Stimulated activated CD4-positive, alpha-beta T cell treated with anti-CD3 and anti-CD28 coated beads, Interleukin-4, amount 100 ng/mL, for 24 hours (primary cell): ENCODE measurements at regions not wholly inside any gene's neighbourhood (a gene's known extent, or its start where the extent isn't known, plus 50 kb on each side); places are given as distances from the start of the nearest gene placed in this dataset.

Source experiments
- DNase-seq: peaks from one replicate; pipeline ENCODE4 v3.0.0-alpha.2; 2020

GRCh38 chr17:34874478-34874877, 86.8 kb downstream of the CCT6B start:
- DNase-seq: no peak

GRCh38 chr17:34872640-34873039, 88.6 kb downstream of the CCT6B start:
- DNase-seq: no peak

- DNase-seq: no peak
Measured at GRCh38 chr17:34869641-34870040, 91.6 kb downstream of the CCT6B start.

GRCh38 chr17:34865716-34866115, 95.5 kb downstream of the CCT6B start:
- no peak for DNase-seq

GRCh38 chr17:34862384-34862783, 98.9 kb downstream of the CCT6B start:
- DNase-seq: no peak

GRCh38 chr17:34861864-34862263, 99.4 kb downstream of the CCT6B start:
- no peak for DNase-seq

GRCh38 chr17:34859652-34860051, 101.6 kb downstream of the CCT6B start:
- no peak for DNase-seq

GRCh38 chr17:34858591-34859565, 102.4 kb downstream of the CCT6B start:
- DNase-seq: no peak

- DNase-seq: no peak
Measured at GRCh38 chr17:34853924-34854323, 107.3 kb downstream of the CCT6B start.

- no peak for DNase-seq
Measured at GRCh38 chr17:34852614-34853013, 108.6 kb downstream of the CCT6B start.

- DNase-seq: no peak
Measured at GRCh38 chr17:34851961-34852540, 109.2 kb downstream of the CCT6B start.

- DNase-seq: no peak
Measured at GRCh38 chr17:34850964-34851363, 110.3 kb downstream of the CCT6B start.

- DNase-seq: no peak
Measured at GRCh38 chr17:34850023-34850422, 111.2 kb downstream of the CCT6B start.

GRCh38 chr17:34847938-34848337, 113.3 kb downstream of the CCT6B start:
- no peak for DNase-seq

- no peak for DNase-seq
Measured at GRCh38 chr17:34845296-34845695, 116.0 kb downstream of the CCT6B start.

GRCh38 chr17:34843682-34844081, 117.6 kb downstream of the CCT6B start:
- no peak for DNase-seq

- no peak for DNase-seq
Measured at GRCh38 chr17:34842235-34842634, 119.0 kb downstream of the CCT6B start.

GRCh38 chr17:34841467-34841866, 119.8 kb downstream of the CCT6B start:
- DNase-seq: no peak

GRCh38 chr17:34840750-34841149, 120.5 kb downstream of the CCT6B start:
- DNase-seq: no peak

- DNase-seq: no peak
Measured at GRCh38 chr17:34837876-34838478, 123.3 kb downstream of the CCT6B start.

GRCh38 chr17:34832376-34832775, 128.9 kb downstream of the CCT6B start:
- DNase-seq: no peak

- no peak for DNase-seq
Measured at GRCh38 chr17:34827008-34827407, 134.3 kb downstream of the CCT6B start.

- no peak for DNase-seq
Measured at GRCh38 chr17:34826332-34826731, 134.9 kb downstream of the CCT6B start.

GRCh38 chr17:34825884-34826283, 135.4 kb downstream of the CCT6B start:
- no peak for DNase-seq
